SIG-M5 treated with dmso at 0.1 percent for 504 hours (cell line): ENCODE measurements at regions not wholly inside any gene's neighbourhood (a gene's known extent, or its start where the extent isn't known, plus 50 kb on each side); places are given as distances from the start of the nearest gene placed in this dataset.

Experiments
- DNase-seq: peaks from one replicate; lab custom pipeline; 2025; ENCODE audit not compliant: unreplicated experiment; lab: John Stamatoyannopoulos, UW

- no peak for DNase-seq
Observed at GRCh38 chr6:121499666-121500065, 64.2 kb downstream of the GJA1 start.

GRCh38 chr6:121503589-121503991, 68.1 kb downstream of the GJA1 start:
- no peak for DNase-seq

GRCh38 chr6:121504227-121504626, 68.8 kb downstream of the GJA1 start:
- peak; percentile 83 for DNase-seq

- DNase-seq: no peak
Observed at GRCh38 chr6:121505284-121505683, 69.8 kb downstream of the GJA1 start.

GRCh38 chr6:121506761-121507754, 71.6 kb downstream of the GJA1 start:
- DNase-seq: peak; percentile 31

- no peak for DNase-seq
Observed at GRCh38 chr6:121510568-121511177, 75.2 kb downstream of the GJA1 start.

GRCh38 chr6:121515630-121516265, 80.3 kb downstream of the GJA1 start:
- DNase-seq: no peak

- no peak for DNase-seq
Observed at GRCh38 chr6:121516331-121516730, 80.9 kb downstream of the GJA1 start.

- no peak for DNase-seq
Observed at GRCh38 chr6:121520337-121521163, 85.1 kb downstream of the GJA1 start.

GRCh38 chr6:121521164-121521555, 85.7 kb downstream of the GJA1 start:
- no peak for DNase-seq

- DNase-seq: no peak
Observed at GRCh38 chr6:121522265-121522664, 86.8 kb downstream of the GJA1 start.

- DNase-seq: no peak
Observed at GRCh38 chr6:121522771-121523386, 87.4 kb downstream of the GJA1 start.

- DNase-seq: no peak
Observed at GRCh38 chr6:121523628-121524027, 88.2 kb downstream of the GJA1 start.

- no peak for DNase-seq
Observed at GRCh38 chr6:121526282-121526681, 90.8 kb downstream of the GJA1 start.

GRCh38 chr6:121531658-121532169, 96.3 kb downstream of the GJA1 start:
- DNase-seq: no peak

GRCh38 chr6:121533321-121533841, 97.9 kb downstream of the GJA1 start:
- no peak for DNase-seq

GRCh38 chr6:121535777-121536176, 100.3 kb downstream of the GJA1 start:
- no peak for DNase-seq

GRCh38 chr6:121536345-121536744, 100.9 kb downstream of the GJA1 start:
- DNase-seq: no peak

GRCh38 chr6:121539439-121539838, 104.0 kb downstream of the GJA1 start:
- DNase-seq: no peak

- DNase-seq: no peak
Observed at GRCh38 chr6:121540210-121540609, 104.8 kb downstream of the GJA1 start.
